IPS-NIHi7 (cell line): ENCODE measurements at regions not wholly inside any gene's neighbourhood (a gene's known extent, or its start where the extent isn't known, plus 50 kb on each side); places are given as distances from the start of the nearest gene placed in this dataset.
"Not testable (repeated sequence)": the region's sequence is repeated elsewhere in the genome, so short reads cannot be mapped to it uniquely, and the experiment has no call there.

Source experiments
- DNase-seq: peaks from one replicate; pipeline ENCODE4 v3.0.0; 2012; ENCODE audit warnings: mixed read lengths; ENCODE audit errors: extremely low spot score

- no peak for DNase-seq
Observed at GRCh38 chr4:107391630-107392028, 328.4 kb downstream of the PAPSS1 start.

- no peak for DNase-seq
Observed at GRCh38 chr4:107391009-107391629, 328.9 kb downstream of the PAPSS1 start.

- DNase-seq = no peak
Observed at GRCh38 chr4:107389965-107390364, 330.1 kb downstream of the PAPSS1 start.

- no peak for DNase-seq
Observed at GRCh38 chr4:107388736-107389274, 331.2 kb downstream of the PAPSS1 start.

GRCh38 chr4:107380836-107381438, 339.1 kb downstream of the PAPSS1 start:
- DNase-seq = no peak

GRCh38 chr4:107380190-107380589, 339.8 kb downstream of the PAPSS1 start:
- no peak for DNase-seq

- DNase-seq = no peak
Observed at GRCh38 chr4:107379054-107379869, 340.8 kb downstream of the PAPSS1 start.

- DNase-seq = no peak
Observed at GRCh38 chr4:107376293-107376692, 340.2 kb upstream of the DKK2 start.

- DNase-seq = no peak
Observed at GRCh38 chr4:107366900-107367299, 330.8 kb upstream of the DKK2 start.

- no peak for DNase-seq
Observed at GRCh38 chr4:107366016-107366735, 330.1 kb upstream of the DKK2 start.

- DNase-seq = no peak
Observed at GRCh38 chr4:107363125-107363524, 327.0 kb upstream of the DKK2 start.

GRCh38 chr4:107359208-107359607, 323.1 kb upstream of the DKK2 start:
- no peak for DNase-seq

GRCh38 chr4:107354304-107354703, 318.2 kb upstream of the DKK2 start:
- peak; percentile 11 for DNase-seq

- no peak for DNase-seq
Observed at GRCh38 chr4:107351196-107351595, 315.1 kb upstream of the DKK2 start.

GRCh38 chr4:107349732-107350131, 313.6 kb upstream of the DKK2 start:
- DNase-seq = peak; percentile 15

GRCh38 chr4:107349266-107349665, 313.2 kb upstream of the DKK2 start:
- peak; percentile 18 for DNase-seq

- no peak for DNase-seq
Observed at GRCh38 chr4:107348188-107349050, 312.3 kb upstream of the DKK2 start.

- no peak for DNase-seq
Observed at GRCh38 chr4:107333518-107333917, 297.4 kb upstream of the DKK2 start.

GRCh38 chr4:107332656-107333055, 296.5 kb upstream of the DKK2 start:
- DNase-seq = not testable (repeated sequence)

GRCh38 chr4:107330916-107331315, 294.8 kb upstream of the DKK2 start:
- no peak for DNase-seq

GRCh38 chr4:107319386-107319785, 283.3 kb upstream of the DKK2 start:
- DNase-seq = no peak
